GM23338 (cell line): ENCODE measurements at regions not wholly inside any gene's neighbourhood (a gene's known extent, or its start where the extent isn't known, plus 50 kb on each side); places are given as distances from the start of the nearest gene placed in this dataset.

Experiments used
- ATAC-seq: fragments of 200-7000 bp; cut with Tn5 transposase; 3 replicates; pipeline ENCODE4 v1.9.1; 2020
- DNase-seq: peaks from one replicate; pipeline ENCODE4 v3.0.0-alpha.2; 2015; ENCODE audit warnings: low spot score
- H2AFZ ChIP-seq: fragments of 200-600 bp; sonication (generic); 2 replicates; pipeline ENCODE4 v1.8.0; 2016; ENCODE audit warnings: antibody characterized with exemption, mild to moderate bottlenecking, moderate library complexity
- H3F3A ChIP-seq: fragments of 200-600 bp; sonication (generic); replicated peaks from 2 replicates; pipeline ENCODE4 v1.8.0; 2017; ENCODE audit warnings: antibody characterized with exemption, mixed run types, low read depth
- H3K27ac ChIP-seq: fragments of 200-600 bp; sonication (generic); 2 replicates; pipeline ENCODE4 v1.6.1; 2016; ENCODE audit warnings: low read depth
- H3K27me3 ChIP-seq: fragments of 200-600 bp; sonication (generic); 2 replicates; pipeline ENCODE4 v1.8.0; 2016; ENCODE audit warnings: mild to moderate bottlenecking, mixed run types, moderate library complexity; ENCODE audit not compliant: insufficient read depth
- H3K36me3 ChIP-seq: fragments of 200-600 bp; sonication (generic); 2 replicates; pipeline ENCODE4 v1.8.0; 2016; ENCODE audit warnings: mild to moderate bottlenecking; ENCODE audit not compliant: insufficient read depth
- H3K4me1 ChIP-seq: fragments of 200-600 bp; sonication (generic); 2 replicates; pipeline ENCODE4 v1.8.0; 2016; ENCODE audit warnings: mild to moderate bottlenecking, moderate library complexity; ENCODE audit not compliant: insufficient read depth
- H3K4me2 ChIP-seq: fragments of 200-600 bp; sonication (generic); 2 replicates; pipeline ENCODE4 v1.7.1; 2017; ENCODE audit warnings: mixed run types
- H3K4me3 ChIP-seq: fragments of 200-600 bp; sonication (generic); 2 replicates; pipeline ENCODE4 v1.6.1; 2016; ENCODE audit warnings: mixed run types
- H3K79me2 ChIP-seq: fragments of 200-600 bp; sonication (generic); replicated peaks from 2 replicates; pipeline ENCODE4 v1.8.0; 2017; ENCODE audit warnings: mild to moderate bottlenecking; ENCODE audit not compliant: insufficient read depth
- H3K9me2 ChIP-seq: fragments of 200-600 bp; sonication (generic); 2 replicates; pipeline ENCODE4 v1.8.0; 2017; ENCODE audit not compliant: insufficient read depth
- H4K20me1 ChIP-seq: fragments of 200-600 bp; sonication (generic); replicated peaks from 2 replicates; pipeline ENCODE4 v1.8.0; 2017; ENCODE audit warnings: mild to moderate bottlenecking; ENCODE audit not compliant: insufficient read depth
- H3K27ac Mint-ChIP-seq: 2 replicates; pipeline ENCODE4 v1.8.0; 2020; ENCODE audit warnings: inconsistent platforms, mild to moderate bottlenecking, moderate library complexity, mixed read lengths
- H3K27me3 Mint-ChIP-seq: 3 replicates; pipeline ENCODE4 v1.8.0; 2022; ENCODE audit warnings: low read depth, mild to moderate bottlenecking, moderate library complexity, mixed read lengths, inconsistent platforms; ENCODE audit not compliant: insufficient read depth, poor library complexity
- H3K36me3 Mint-ChIP-seq: 3 replicates; pipeline ENCODE4 v1.8.0; 2021; ENCODE audit warnings: low read depth, mild to moderate bottlenecking, inconsistent platforms, moderate library complexity, mixed read lengths
- H3K4me1 Mint-ChIP-seq: 3 replicates; pipeline ENCODE4 v1.8.0; 2020; ENCODE audit warnings: mild to moderate bottlenecking, inconsistent platforms, mixed read lengths
- H3K4me3 Mint-ChIP-seq: 3 replicates; pipeline ENCODE4 v1.8.0; 2021; ENCODE audit warnings: moderate library complexity, mild to moderate bottlenecking, inconsistent platforms, mixed read lengths
- H3K9me3 Mint-ChIP-seq: 3 replicates; pipeline ENCODE4 v1.8.0; 2020; ENCODE audit warnings: moderate library complexity, mild to moderate bottlenecking, inconsistent platforms, mixed read lengths
- CREB1 ChIP-seq: fragments of 250-450 bp; sonication (Bioruptor Pico); IDR thresholded peaks from 2 replicates; pipeline ENCODE4 v1.5.0; 2020; ENCODE audit warnings: low read depth, mild to moderate bottlenecking, moderate library complexity
- CTCF ChIP-seq, 2 experiments: fragments of 200-600 bp in 1 of 2; sonication (generic) in 1 of 2; conservative IDR thresholded peaks; 2 replicates each; pipeline versions ENCODE4 v1.5.1 to v1.6.1; 2016 to 2017; ENCODE audit warnings: antibody characterized with exemption in 2 of 2, low read depth in 2 of 2, mild to moderate bottlenecking in 2 of 2, moderate library complexity in 1 of 2
- EZH2 ChIP-seq: fragments of 200-600 bp; sonication (generic); IDR thresholded peaks from one replicate; pipeline ENCODE4 v1.8.0; 2017; ENCODE audit warnings: antibody characterized with exemption, mild to moderate bottlenecking, low read depth; ENCODE audit not compliant: unreplicated experiment
- EZH2phosphoT487 ChIP-seq: fragments of 200-600 bp; sonication (generic); IDR thresholded peaks from one replicate; pipeline ENCODE4 v1.8.1; 2018; ENCODE audit warnings: antibody characterized with exemption; ENCODE audit not compliant: unreplicated experiment
- POLR2AphosphoS5 ChIP-seq: IDR thresholded peaks from 2 replicates; pipeline ENCODE4 v1.6.1; 2016; ENCODE audit warnings: antibody characterized with exemption, low read depth
- REST ChIP-seq: IDR thresholded peaks from one replicate; pipeline ENCODE4 v1.6.1; 2018; ENCODE audit warnings: antibody characterized with exemption; ENCODE audit not compliant: unreplicated experiment
- STAT1 ChIP-seq: IDR thresholded peaks from one replicate; pipeline ENCODE4 v1.6.1; 2016; ENCODE audit warnings: antibody characterized with exemption; ENCODE audit not compliant: unreplicated experiment
- ZNF114 ChIP-seq: fragments of 250-450 bp; sonication (Bioruptor Pico); IDR thresholded peaks from 2 replicates; pipeline ENCODE4 v1.5.0; 2020; ENCODE audit warnings: mild to moderate bottlenecking, moderate library complexity
- ZNF331 ChIP-seq: fragments of 250-450 bp; sonication (Bioruptor Pico); IDR thresholded peaks from 2 replicates; pipeline ENCODE4 v1.5.0; 2020; ENCODE audit warnings: low read depth, mild to moderate bottlenecking, moderate library complexity
- ZNF462 ChIP-seq: fragments of 250-450 bp; sonication (Bioruptor Pico); IDR thresholded peaks from 2 replicates; pipeline ENCODE4 v1.5.0; 2020; ENCODE audit warnings: mild to moderate bottlenecking, moderate library complexity
- TF ChIP-seq, protein P1 (sequence below): IDR thresholded peaks from 2 replicates; pipeline ENCODE4 v1.6.1; 2016; ENCODE audit warnings: antibody characterized with exemption

GRCh38 chr4:173794662-173795061 is 264.6 kb upstream of the HAND2 start:
- Histone ChIP-seq H3K27ac (no peak overlapping the region), H3K9me2 (no peaks in the 10 kb centered on the region), H3K79me2 (no peaks in the 10 kb centered on the region), H4K20me1 (no peaks in the 10 kb centered on the region), H3K36me3 (no peaks in the 10 kb centered on the region), H3K4me1 (no peaks in the 10 kb centered on the region), H3K4me2 (no peak overlapping the region), H3F3A (no peaks in the 10 kb centered on the region), H3K4me3 (no peak overlapping the region), H3K27me3 (no peaks in the 10 kb centered on the region), H2AFZ (no peak overlapping the region)
- ATAC-seq (no peak), DNase-seq (no peak)
- Mint-ChIP-seq H3K9me3 (no peaks in the 10 kb centered on the region; the same call in 2 of the 3 replicates), H3K27me3 (peaks cover 2% of the 10 kb centered on the region), H3K4me1 (no peaks in the 10 kb centered on the region), H3K4me3 (no peak overlapping the region), H3K27ac (no peak overlapping the region), H3K36me3 (no peaks in the 10 kb centered on the region)
- TF ChIP-seq STAT1 (no peak), ZNF331 (CRISPR knock-in tag) (no peak), ZNF462 (CRISPR knock-in tag) (no peak), CREB1 (CRISPR knock-in tag) (no peak), EZH2 (no peak), ZNF114 (CRISPR knock-in tag) (no peak), EZH2phosphoT487 (no peak), CTCF (conservative IDR thresholded peaks at IDR 0.05; ENCODE audit: low read depth in 2 of 2) (no peak), REST (no peak), POLR2AphosphoS5 (no peak)
- TF ChIP-seq, protein P1, sequence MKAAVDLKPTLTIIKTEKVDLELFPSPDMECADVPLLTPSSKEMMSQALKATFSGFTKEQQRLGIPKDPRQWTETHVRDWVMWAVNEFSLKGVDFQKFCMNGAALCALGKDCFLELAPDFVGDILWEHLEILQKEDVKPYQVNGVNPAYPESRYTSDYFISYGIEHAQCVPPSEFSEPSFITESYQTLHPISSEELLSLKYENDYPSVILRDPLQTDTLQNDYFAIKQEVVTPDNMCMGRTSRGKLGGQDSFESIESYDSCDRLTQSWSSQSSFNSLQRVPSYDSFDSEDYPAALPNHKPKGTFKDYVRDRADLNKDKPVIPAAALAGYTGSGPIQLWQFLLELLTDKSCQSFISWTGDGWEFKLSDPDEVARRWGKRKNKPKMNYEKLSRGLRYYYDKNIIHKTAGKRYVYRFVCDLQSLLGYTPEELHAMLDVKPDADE, result no peak
